ENCODE measurements at regions not wholly inside any gene's neighbourhood (a gene's known extent, or its start where the extent isn't known, plus 50 kb on each side); places are given as distances from the start of the nearest gene placed in this dataset.

GRCh38 chr12:76216585-76217472 is 131.4 kb downstream of the BBS10 start:
- DNase-seq: no peak

DNA sequence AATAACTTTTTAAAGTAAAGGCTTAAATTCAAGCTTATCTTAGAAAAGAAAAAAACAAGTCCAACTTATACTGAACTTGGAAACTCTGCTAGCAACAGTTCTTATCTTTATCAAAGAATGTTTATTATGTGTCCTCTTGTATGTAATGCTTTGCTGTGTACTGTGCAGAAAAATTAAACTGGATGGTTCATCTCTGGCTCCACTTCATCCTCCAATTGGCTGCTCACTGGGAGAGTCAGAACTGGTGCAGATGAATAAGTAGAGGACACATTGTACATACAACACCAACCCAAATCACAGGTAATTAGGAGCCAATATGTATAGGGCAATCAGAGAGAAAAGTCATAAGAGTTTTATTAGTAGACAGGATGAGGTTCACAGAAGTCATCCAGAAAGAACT is 123.6 kb upstream of the NAP1L1 start:
- DNase-seq: no peak

DNA sequence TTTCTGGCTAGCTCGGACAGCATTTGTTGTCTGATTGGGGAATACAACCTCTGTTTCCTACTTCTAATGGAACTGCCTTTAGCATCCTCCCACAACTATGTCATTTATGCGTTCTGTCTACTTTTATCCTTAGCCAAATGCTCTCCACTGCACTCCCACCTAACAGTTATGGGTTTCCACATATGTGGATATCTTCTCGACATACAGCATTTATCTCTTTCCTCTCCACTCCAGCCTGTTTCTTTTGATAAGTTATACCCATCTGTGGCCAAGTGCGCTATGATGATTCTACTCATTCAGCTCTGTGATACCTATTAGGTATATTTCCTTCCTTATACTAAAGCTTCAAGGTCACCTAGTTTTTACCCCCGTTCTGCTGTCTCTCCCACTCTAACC is 122.2 kb upstream of the NAP1L1 start:
- no peak for DNase-seq

DNA sequence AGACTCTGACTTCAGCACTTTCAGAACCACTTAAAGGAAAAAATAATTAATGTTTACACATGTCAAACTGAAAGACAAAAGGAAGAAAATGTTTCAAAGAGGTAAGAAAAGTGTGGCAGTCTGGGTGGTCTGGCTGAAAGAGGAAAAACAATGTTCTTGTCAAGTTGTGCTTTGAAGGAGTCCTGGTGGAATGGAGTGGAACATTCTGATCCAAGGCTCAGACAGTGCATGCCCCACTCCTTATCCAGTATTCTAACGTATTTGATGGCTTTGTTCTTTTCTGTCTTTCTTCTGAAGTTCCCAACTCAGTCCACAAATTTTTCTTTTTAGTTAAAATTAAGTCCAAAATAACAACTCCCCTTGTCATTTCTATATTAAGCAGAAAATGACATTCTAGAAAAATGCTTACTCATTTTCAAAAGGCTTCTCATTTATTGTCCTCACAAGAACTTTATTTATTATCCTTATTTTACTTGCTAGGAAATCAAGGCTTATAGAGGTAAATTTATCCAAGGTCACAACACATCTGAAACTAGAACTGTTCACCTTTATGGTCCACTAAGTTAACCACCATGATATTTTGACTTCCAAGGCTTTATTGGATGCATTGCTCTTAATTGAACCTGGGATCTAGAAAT is 121.7 kb upstream of the NAP1L1 start:
- no peak for DNase-seq

GRCh38 chr12:76202621-76203020 is 118.1 kb upstream of the NAP1L1 start:
- no peak for DNase-seq

GRCh38 chr12:76201758-76202157 is 117.3 kb upstream of the NAP1L1 start:
- DNase-seq: no peak

DNA sequence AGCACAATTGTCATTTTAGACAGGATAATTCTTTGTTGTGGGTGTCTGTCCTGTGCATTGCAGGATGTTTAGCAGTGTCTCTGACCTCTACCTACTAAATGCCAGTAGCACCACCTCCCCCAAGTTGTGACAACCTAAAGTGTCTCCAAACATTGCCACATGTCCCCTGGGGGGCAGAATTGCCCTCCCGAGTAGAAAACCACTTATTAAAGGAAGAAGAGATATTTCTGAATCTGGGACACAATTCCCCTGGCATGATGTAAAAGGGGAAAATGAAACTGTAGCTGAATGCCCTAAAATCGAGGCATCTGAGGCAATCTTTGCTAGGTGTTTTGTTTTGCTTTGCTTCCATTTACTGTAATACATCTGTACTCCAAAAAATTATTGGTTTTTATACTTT is 116.8 kb upstream of the NAP1L1 start:
- no peak for DNase-seq

- no peak for DNase-seq
Observed at GRCh38 chr12:76199808-76200207, 115.3 kb upstream of the NAP1L1 start.

GRCh38 chr12:76198839-76199238 is 114.4 kb upstream of the NAP1L1 start:
- no peak for DNase-seq

DNA sequence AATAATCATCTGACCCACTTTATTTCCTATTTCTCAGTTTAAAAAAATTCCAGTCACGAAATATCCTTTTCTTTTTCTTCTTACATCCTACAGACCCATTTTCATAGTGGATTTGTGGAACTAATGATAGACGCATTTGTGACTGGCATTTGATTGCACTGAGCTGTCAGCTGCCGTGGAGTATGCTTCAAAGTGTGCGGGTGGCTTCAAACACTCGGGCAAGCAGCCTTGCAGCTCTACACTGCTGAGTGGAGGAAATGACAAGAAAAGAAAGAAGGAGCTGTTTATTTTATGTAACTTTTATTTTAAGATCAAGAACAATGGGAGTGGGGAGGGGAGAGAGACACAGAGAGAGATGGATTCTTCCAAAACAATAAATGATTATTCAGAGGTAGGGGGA is 112.8 kb upstream of the NAP1L1 start:
- no peak for DNase-seq

DNA sequence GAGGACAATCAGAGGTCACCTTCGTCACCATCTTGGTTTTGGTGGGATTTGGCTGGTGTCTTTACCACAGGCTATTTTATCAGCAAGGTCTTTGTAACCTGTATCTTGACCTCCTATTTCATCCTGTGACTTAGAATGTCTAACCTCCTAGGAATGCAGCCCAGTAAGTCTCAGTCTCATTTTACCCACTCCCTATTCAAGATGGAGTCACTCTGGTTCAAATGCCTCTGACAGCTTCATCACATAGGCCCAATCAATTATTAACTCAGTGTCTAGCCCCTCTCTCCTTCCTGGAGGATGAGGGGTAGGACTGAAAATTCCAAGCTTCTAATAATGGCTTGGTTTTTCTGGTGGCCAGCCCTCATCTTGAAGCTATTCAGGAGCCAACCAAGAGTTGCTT is 111.4 kb upstream of the NAP1L1 start:
- no peak for DNase-seq

DNA sequence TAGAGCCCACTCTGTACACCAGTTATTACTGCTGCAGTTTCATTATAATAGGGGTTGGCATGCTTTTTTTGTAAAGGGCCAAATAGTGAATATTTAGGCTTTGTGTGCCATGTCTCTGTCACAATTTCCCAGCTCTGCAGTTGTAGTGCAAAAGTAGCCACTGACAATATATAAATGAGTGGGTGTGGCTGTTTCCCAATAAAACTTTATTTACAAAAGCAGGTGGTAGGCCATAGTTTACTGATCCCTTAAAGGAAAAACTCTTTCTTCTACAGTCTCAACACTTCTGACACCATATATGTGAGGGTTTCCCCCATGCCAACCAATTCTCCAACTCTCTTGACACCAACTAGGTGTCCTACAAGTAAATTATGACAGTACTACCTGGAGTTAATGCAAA is 110.2 kb upstream of the NAP1L1 start:
- no peak for DNase-seq

DNA sequence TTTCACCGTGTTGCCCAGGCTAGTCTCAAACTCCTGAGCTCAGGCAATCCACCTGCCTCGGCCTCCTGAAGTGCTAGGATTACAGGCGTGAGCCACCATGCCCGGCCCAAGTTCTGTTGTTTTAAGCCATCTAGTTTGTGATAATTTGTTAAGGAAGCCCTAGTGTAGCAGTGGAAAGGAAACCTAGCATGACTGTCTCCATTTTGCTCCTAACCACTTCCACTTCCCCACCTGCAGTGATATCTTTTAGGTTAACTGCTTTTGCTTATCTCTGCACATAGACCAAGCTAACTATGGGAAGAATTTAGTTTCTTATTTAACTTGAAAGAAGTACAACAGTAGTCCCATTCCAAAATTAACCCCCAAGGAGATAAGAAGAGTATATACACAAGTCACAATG is 109.5 kb upstream of the NAP1L1 start:
- DNase-seq: no peak

DNA sequence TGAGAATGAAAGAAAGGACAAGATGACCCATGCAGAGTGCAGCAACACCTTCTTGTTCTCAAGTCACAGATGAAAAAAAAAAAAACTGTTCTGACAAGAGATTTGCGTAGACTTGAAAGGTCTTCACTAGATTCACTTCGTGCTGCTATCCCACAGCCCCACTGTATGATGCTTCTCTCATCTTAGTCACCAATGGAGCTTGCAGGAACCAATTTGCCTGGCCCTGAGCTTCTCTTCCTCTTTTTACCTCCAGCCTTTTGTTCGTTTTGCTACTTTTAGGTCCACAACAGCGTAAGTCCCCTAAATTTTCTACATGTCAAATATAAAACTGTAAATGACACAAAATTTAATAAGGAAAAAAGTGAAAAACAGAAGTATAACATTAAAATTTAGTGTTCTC is 107.9 kb upstream of the NAP1L1 start:
- DNase-seq: no peak

DNA sequence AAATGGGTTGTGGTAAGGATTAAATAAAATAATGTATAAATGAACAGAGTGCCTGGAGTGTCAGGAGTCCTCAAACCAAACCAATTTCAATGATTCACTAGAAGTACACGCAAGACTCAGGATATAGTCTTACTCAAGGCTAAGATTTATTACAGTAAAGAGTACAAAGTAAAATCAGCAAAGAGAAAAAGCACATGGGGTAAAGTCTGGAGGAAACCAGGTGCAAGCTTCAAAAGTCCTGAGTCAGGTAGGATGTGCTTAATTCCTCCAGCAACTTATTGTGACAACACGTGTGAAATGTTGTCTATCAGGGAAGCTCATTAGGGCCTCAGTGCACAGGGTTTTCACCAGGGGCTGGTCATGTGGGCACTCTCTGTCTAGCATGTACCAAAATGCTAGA is 105.8 kb upstream of the NAP1L1 start:
- DNase-seq: no peak

DNA sequence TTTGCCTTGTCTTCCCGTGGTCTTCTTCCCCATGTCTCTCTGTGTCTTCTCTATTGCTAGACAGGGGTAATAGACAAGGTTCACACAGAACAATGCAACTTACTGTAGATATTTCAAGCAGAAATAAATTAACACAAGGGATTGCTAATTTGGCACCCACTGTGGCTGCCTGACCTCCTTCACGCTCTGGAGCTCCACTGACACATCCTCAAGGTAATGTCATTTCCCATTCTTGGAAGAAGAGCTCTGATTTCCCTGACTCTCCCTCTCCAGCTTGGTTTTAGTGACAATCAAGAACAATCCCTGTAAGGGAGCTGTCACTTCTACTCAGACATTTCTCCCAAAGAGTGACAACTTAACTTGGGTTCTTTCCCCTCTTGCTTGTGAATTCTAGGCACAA is 105.4 kb upstream of the NAP1L1 start:
- DNase-seq: no peak

- DNase-seq: no peak
Observed at GRCh38 chr12:76187177-76187576, 102.7 kb upstream of the NAP1L1 start.

- DNase-seq: no peak
Observed at GRCh38 chr12:76186131-76186906, 101.8 kb upstream of the NAP1L1 start.

DNA sequence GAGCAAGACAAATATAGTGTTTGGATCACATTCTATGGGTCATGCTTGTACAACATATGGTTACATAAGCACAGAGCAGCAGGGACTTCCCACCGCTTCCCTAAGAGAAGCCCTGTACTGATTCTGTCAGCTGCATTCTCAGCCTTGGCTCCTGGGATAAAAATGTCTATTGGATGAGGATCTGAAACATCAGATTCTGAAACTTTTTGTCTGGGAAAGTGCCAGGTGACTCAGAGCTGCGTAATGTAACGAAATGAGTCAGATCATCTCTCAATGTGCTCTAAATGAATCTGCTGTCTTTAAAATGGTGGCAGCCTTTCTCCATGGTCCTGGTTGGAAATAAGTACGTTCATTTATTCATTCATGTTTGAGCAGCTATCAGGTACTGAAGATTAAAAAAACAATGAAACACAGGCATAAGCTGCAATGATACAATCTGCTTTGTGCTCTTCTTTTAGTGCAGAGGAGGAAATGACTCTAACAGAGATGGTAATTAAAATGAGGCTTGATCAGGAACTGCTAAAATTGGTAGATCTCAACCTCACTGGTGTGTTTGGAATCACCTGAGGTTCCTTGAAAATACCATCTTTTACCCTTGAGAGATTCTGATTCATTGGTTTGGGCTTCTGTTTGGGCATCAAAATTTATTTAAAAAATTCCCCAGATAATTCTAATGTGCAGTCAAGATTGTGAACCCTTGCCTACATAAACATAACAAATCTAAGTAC is 99.1 kb upstream of the NAP1L1 start:
- no peak for DNase-seq

GRCh38 chr12:76180401-76181277 is 96.2 kb upstream of the NAP1L1 start:
- no peak for DNase-seq

DNA sequence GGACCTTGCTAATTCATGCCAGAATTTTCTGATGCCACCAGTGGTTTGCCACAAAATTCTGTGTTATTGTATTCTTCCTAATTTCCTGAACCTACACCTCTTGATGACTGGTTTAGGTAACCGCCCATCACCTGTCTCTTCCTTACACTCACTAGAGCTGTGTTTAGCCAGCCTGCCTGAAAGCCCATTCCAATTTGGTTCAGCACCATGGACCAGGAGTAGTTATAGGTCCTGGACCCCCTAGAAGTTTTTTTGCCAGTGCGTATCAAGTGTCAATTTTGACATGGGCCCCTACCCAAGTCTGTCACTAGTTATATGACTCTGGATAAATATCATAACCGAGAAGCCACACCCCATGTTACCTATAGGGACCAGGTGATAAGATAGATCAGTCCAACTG is 94.0 kb upstream of the NAP1L1 start:
- DNase-seq: no peak

DNA sequence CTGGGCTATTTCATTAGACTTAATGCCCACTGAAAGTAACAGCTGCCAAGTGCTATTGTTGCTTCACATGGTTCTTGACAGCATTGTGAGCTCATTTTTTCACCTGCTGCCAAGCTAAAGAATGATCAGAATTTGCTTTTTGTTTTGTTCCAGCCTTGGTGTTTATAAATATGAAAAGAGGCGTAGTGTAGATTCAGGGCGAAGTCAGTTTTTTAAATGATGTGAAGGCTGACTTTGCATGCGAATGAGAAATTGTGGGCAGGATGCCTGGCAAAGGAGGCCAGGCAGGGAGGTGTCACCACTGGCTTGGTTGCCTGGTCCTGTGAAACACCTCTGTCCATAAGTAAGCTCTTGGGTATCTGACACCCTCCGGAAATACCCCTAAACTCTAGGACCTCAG is 93.3 kb upstream of the NAP1L1 start:
- DNase-seq: no peak
